ENCODE measurements at regions not wholly inside any gene's neighbourhood (a gene's known extent, or its start where the extent isn't known, plus 50 kb on each side); places are given as distances from the start of the nearest gene placed in this dataset.

DNA sequence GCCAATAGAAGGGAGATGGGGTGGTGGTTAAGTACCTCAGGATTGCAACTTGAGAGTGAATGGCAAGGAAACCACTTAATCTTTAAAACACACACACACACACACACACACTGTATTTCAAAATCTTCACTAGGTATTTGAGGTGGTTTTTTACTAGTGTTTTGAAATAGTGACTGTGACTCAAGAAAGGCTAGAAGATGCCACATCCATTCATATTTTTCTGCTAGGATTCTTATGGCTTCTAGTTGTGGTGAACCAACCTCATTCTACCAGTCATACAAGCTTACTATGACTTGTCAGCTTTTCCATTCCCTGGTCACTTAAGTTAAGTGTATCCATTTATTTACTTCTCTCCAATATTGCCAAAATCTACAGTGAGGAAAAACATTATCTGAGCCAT lies 519.4 kb upstream of the JAG1 start:
- H3K4me3 ChIP-seq (ENCODE audit: low read depth, low read length), result no peak overlapping the region
- DNase-seq (ENCODE audit: low read depth), result no peak
- no peak for TF ChIP-seq CTCF (IDR thresholded peaks at IDR 0.05; ENCODE audit: insufficient read depth, low read length)

DNA sequence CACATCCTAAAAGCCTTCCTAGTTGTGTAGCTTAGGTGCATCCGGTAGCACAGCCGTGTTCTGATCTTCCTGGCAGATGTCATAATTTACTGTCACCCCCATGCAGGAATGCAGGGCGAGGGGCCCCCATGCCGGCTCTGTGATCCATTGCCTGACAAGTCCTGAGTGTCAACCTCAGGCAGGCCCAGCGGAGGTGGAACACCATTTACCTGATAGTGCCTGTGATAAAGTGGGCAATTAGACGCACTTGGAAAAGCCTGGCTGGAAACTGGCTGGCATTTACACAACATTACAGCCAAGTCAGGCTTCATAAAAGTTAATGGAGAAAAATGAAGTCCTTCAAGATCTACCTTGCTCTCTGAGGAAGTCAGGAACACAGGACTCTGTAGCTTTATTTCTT lies 521.4 kb upstream of the JAG1 start:
- H3K4me3 ChIP-seq (ENCODE audit: low read depth, low read length), result no peak overlapping the region
- TF ChIP-seq CTCF (IDR thresholded peaks at IDR 0.05; ENCODE audit: insufficient read depth, low read length), result no peak
- DNase-seq (ENCODE audit: low read depth), result no peak

- H3K4me3 ChIP-seq (ENCODE audit: low read depth, low read length), result no peak overlapping the region
- peak; percentile 41 for DNase-seq (ENCODE audit: low read depth)
- TF ChIP-seq CTCF (IDR thresholded peaks at IDR 0.05; ENCODE audit: insufficient read depth, low read length), result no peak
Observed at GRCh38 chr20:11195899-11196558, 522.2 kb upstream of the JAG1 start.

DNA sequence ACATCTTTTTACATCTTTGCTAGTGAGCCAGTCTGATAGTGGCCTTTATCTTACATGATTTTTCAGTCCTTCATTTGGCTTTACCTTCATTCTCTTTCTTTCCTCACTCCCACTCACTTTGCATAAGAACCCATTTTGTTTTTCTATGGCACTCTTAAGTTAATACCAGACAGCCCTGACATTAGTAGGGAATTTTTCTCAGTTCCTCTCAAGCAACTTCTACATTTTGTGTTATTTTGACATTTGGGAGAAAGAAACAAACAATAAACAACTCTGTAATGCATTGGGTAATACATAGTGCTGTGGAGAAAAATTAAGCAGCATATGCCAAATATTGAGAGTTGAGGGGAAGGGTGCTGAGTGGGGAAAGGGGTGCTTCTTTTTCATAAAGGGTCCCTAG lies 524.1 kb upstream of the JAG1 start:
- DNase-seq (ENCODE audit: low read depth), result no peak
- no peak for TF ChIP-seq CTCF (IDR thresholded peaks at IDR 0.05; ENCODE audit: insufficient read depth, low read length)
- H3K4me3 ChIP-seq (ENCODE audit: low read depth, low read length), result no peak overlapping the region

- DNase-seq (ENCODE audit: low read depth), result no peak
- TF ChIP-seq CTCF (IDR thresholded peaks at IDR 0.05; ENCODE audit: insufficient read depth, low read length), result no peak
- H3K4me3 ChIP-seq (ENCODE audit: low read depth, low read length), result no peak overlapping the region
Observed at GRCh38 chr20:11200423-11200822, 526.6 kb upstream of the JAG1 start.

DNA sequence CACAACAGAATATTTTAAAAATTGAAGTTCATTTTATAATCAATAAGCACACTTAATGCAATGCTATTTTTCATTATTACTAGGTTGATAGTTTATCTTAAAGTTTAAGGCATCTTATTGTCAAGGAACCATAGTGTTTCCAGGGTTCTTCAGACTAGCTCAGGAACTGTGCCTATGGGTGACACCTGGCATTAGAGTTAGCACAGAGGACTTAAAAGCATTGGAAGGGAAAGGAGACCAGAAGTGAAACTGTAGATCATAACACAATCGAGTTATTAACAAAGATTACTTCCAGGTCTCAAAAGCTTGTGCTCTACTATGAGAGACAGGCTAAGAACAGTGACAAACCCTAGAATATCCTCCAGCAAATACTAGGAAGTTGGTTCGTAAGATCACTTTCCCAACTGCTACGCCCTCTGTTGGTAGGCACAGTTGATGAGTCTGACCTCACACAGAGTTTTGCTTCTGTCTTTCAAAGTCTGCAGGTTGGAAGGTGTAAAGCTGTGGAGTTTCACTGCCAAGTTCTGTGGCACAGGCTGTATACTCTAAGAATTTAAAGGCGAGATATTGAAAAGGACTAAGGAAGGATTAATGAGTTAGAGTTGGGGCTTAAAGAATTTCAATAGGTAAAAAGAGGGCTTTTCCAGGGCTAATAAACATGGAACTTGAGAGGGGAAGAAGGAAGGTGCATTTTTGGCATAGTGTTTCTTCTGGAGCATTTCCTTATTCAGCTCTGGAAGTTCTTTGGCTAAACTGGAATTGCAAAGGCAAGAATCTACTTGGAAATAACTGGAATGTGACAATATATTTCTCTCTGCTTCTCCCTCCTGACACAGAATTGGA lies 531.3 kb upstream of the JAG1 start:
- peak; percentile 89 for TF ChIP-seq CTCF (IDR thresholded peaks at IDR 0.05; ENCODE audit: insufficient read depth, low read length)
- DNase-seq (ENCODE audit: low read depth), result peak; percentile 79
- H3K4me3 ChIP-seq (ENCODE audit: low read depth, low read length), result no peak overlapping the region

Measured in fibroblast of the aortic adventitia (primary cell).